ENCODE measurements at regions not wholly inside any gene's neighbourhood (a gene's known extent, or its start where the extent isn't known, plus 50 kb on each side); places are given as distances from the start of the nearest gene placed in this dataset.

DNA sequence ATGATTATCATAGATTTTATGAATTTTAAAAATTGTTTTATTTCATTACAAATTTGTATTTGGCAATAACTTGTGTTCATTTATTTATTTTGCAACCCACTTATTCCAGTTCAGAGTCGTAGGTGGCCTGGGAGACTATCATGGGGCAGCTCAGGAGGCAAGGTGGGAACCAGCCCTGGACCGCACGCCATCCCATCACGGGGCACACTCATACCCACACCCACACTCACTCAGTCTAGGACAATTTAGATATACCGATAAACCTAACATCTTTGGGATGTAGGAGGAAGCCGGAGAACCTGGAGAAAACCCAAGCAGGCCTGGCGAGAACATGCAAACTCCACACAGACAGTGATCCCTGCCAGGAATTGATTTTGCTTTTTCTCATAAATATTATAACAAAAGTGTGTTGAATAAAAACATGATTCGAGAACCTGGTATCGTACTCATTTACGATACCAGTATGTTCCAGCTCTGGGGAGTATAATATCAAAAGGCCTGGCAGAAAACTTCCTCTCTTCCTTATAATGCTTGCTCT lies 205.3 kb downstream of the NFKBIZ start:
- TF ChIP-seq, protein P1, sequence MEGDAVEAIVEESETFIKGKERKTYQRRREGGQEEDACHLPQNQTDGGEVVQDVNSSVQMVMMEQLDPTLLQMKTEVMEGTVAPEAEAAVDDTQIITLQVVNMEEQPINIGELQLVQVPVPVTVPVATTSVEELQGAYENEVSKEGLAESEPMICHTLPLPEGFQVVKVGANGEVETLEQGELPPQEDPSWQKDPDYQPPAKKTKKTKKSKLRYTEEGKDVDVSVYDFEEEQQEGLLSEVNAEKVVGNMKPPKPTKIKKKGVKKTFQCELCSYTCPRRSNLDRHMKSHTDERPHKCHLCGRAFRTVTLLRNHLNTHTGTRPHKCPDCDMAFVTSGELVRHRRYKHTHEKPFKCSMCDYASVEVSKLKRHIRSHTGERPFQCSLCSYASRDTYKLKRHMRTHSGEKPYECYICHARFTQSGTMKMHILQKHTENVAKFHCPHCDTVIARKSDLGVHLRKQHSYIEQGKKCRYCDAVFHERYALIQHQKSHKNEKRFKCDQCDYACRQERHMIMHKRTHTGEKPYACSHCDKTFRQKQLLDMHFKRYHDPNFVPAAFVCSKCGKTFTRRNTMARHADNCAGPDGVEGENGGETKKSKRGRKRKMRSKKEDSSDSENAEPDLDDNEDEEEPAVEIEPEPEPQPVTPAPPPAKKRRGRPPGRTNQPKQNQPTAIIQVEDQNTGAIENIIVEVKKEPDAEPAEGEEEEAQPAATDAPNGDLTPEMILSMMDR (conservative IDR thresholded peaks at IDR 0.05; ENCODE audit: low read length), result no peak
- DNase-seq (ENCODE audit: low read depth), result no peak
- no peak overlapping the region for H3K4me3 ChIP-seq (ENCODE audit: low read length)

DNA sequence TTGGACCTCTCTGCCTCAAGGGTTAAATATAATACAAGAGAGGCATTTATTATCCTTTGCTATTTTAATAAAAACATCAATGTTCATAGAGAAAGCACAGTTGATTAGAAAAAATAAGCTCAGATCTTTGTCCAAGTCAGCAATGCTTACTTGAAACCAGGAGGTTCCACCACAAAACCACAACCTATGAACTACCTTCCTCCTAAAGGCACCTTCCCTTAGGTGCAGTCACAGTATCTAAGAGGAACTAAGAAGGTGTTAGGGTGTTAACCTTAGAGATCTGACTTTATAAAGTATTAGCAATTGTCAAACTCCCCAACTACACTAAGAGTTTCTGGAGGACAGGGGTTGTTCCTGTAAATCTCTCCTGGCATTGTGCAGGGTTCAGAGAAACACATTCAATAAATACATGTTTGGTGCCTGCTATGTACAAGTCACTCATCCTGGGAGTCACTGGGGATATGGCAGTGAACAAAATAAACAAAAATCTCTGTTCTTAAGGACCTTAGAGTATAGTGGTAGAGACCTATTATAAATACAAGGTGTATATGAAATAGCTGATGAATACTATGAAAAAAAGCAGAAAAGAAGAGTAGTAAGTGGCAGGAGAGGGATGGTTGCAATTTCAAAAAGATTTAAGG lies 208.6 kb downstream of the NFKBIZ start:
- DNase-seq (ENCODE audit: low read depth), result no peak
- TF ChIP-seq, protein P1 (conservative IDR thresholded peaks at IDR 0.05; ENCODE audit: low read length), result no peak
- no peak overlapping the region for H3K4me3 ChIP-seq (ENCODE audit: low read length)

DNA sequence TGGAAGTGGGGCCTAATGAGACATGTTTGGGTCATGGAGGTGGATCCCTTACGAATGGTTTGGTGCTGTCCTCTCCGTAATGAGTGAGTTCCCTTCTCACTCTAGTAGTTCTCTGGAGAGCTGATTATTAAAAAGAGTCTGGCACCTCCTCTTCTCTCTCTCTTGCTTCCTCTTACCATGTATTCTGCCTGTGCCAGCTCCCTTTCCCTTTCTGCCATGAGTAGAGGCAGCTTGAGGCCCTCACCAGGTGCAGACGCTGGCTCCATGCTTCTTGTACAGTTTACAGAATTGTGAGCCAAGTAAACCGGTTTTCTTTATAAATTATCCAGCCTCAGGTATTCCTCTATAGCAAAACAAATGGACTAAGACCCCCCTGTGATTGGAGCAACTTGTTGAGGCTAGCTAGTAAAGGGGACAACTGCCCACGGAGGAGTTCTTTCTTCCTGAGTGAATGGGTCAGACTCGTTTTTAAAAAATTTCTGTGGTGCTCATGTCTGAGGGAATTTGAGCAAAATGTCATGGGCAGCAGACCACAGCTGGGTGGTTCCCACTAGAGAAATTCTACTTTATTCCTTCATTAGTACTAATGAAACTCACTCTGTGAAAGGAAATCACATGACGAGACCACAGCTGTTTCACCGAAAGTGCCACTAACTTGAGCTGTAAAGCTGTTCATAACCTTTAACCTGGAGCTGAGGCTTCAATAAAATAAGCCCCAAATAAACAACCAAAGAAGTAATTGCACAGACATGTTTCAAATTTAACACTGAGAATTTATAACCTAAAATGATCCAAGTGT lies 210.0 kb downstream of the NFKBIZ start:
- H3K4me3 ChIP-seq (ENCODE audit: low read length), result no peak overlapping the region
- DNase-seq (ENCODE audit: low read depth), result no peak
- TF ChIP-seq, protein P1 (conservative IDR thresholded peaks at IDR 0.05; ENCODE audit: low read length), result no peak

- no peak for DNase-seq (ENCODE audit: low read depth)
- TF ChIP-seq, protein P1 (conservative IDR thresholded peaks at IDR 0.05; ENCODE audit: low read length), result no peak
- H3K4me3 ChIP-seq (ENCODE audit: low read length), result no peak overlapping the region
Measured at GRCh38 chr3:102060814-102061213, 211.5 kb downstream of the NFKBIZ start.

DNA sequence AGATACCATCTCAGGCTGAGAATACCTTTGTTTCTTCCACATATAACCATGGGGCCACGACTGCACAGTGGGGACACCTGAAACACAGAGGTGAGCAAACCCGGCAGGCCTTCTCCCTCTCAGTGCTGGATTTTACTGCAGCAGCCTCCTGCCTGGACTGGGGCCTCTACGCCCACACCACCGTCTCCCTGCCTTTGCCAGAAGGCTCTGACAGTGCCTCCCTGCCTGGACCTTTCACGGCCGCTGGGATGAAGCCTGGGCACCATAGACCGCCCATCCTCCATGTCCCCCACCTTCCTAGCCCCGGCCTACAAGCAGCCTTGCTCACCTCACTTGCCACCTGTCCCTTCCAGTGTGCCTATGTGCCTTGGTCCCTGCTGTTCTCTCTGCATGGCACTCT lies 214.3 kb downstream of the NFKBIZ start:
- H3K4me3 ChIP-seq (ENCODE audit: low read length), result no peak overlapping the region
- no peak for DNase-seq (ENCODE audit: low read depth)
- TF ChIP-seq, protein P1 (conservative IDR thresholded peaks at IDR 0.05; ENCODE audit: low read length), result no peak

- no peak overlapping the region for H3K4me3 ChIP-seq (ENCODE audit: low read length)
- TF ChIP-seq, protein P1 (conservative IDR thresholded peaks at IDR 0.05; ENCODE audit: low read length), result no peak
- DNase-seq (ENCODE audit: low read depth), result no peak
Measured at GRCh38 chr3:102066470-102066869, 217.2 kb downstream of the NFKBIZ start.

- no peak for DNase-seq (ENCODE audit: low read depth)
- no peak overlapping the region for H3K4me3 ChIP-seq (ENCODE audit: low read length)
- TF ChIP-seq, protein P1 (conservative IDR thresholded peaks at IDR 0.05; ENCODE audit: low read length), result no peak
Measured at GRCh38 chr3:102068327-102068726, 219.0 kb downstream of the NFKBIZ start.

All from AG10803 (cell line).